ENCODE measurements at regions not wholly inside any gene's neighbourhood (a gene's known extent, or its start where the extent isn't known, plus 50 kb on each side); places are given as distances from the start of the nearest gene placed in this dataset.

DNA sequence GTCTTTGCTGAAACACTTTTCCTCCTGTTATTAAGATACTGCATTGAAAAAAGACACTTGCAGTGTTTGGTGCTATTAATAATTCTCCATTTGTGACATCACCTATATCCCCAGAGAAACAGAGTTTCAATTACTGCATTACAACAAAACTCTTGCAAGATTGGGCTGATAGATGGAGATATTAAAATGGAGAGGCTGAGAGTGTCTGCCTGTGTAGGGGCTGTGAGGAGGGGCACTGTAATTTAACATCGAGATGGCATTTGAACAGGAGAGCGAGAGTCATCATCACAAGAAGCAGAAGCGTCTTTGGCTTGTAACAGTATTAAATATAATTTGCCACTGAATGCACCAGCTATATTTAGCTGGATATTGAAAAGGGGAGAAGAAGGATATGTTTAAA lies 316.5 kb downstream of the CDH26 start:
- TF ChIP-seq, protein P1, sequence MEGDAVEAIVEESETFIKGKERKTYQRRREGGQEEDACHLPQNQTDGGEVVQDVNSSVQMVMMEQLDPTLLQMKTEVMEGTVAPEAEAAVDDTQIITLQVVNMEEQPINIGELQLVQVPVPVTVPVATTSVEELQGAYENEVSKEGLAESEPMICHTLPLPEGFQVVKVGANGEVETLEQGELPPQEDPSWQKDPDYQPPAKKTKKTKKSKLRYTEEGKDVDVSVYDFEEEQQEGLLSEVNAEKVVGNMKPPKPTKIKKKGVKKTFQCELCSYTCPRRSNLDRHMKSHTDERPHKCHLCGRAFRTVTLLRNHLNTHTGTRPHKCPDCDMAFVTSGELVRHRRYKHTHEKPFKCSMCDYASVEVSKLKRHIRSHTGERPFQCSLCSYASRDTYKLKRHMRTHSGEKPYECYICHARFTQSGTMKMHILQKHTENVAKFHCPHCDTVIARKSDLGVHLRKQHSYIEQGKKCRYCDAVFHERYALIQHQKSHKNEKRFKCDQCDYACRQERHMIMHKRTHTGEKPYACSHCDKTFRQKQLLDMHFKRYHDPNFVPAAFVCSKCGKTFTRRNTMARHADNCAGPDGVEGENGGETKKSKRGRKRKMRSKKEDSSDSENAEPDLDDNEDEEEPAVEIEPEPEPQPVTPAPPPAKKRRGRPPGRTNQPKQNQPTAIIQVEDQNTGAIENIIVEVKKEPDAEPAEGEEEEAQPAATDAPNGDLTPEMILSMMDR (IDR thresholded peaks at IDR 0.05; ENCODE audit: insufficient read depth, low read length, poor library complexity, severe bottlenecking) = no peak
- TF ChIP-seq EZH2phosphoT487 (conservative IDR thresholded peaks at IDR 0.05; ENCODE audit: low read length) = no peak
